ENCODE measurements at regions not wholly inside any gene's neighbourhood (a gene's known extent, or its start where the extent isn't known, plus 50 kb on each side); places are given as distances from the start of the nearest gene placed in this dataset.

DNA sequence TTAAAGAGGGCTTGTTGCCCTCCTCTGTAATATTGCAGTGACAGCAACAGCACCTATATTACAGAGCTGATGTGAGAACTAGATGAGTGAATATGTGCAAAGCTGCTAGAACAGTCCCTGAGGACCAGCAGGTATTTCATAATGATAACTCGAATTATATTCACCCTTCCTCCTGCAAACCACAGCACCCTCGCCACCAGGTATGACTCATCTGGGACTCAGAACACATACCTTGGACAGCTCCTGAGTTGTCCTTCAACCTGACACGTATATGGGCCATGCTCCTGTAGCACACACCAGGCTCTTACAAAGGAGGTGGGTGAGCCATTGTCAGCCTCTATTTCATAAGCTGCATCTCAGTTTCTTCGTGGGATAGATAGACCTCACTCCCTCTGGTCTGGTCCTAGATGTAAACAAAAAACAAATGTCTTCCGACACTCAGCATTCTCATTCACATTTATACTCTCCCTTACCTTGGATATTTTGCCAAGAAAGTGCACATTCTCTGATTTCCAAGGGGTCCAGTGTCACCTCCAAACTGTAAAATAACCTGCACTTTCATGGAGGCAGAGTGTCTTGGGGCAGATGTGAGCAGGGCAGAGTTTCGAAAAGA is 124.5 kb downstream of the TLE3 start:
- no peak overlapping the region for H3K4me3 Mint-ChIP-seq
- H3K27me3 Mint-ChIP-seq, result peaks cover 41% of the 10 kb centered on the region
- H3K4me1 Mint-ChIP-seq (ENCODE audit: unreplicated experiment), result peaks cover 7% of the 10 kb centered on the region
- DNase-seq (ENCODE audit: extremely low spot score, unreplicated experiment), result no peak
- no peaks in the 10 kb centered on the region for H3K36me3 Mint-ChIP-seq
- no peak overlapping the region for H3K27ac Mint-ChIP-seq
- TF ChIP-seq, protein P1, sequence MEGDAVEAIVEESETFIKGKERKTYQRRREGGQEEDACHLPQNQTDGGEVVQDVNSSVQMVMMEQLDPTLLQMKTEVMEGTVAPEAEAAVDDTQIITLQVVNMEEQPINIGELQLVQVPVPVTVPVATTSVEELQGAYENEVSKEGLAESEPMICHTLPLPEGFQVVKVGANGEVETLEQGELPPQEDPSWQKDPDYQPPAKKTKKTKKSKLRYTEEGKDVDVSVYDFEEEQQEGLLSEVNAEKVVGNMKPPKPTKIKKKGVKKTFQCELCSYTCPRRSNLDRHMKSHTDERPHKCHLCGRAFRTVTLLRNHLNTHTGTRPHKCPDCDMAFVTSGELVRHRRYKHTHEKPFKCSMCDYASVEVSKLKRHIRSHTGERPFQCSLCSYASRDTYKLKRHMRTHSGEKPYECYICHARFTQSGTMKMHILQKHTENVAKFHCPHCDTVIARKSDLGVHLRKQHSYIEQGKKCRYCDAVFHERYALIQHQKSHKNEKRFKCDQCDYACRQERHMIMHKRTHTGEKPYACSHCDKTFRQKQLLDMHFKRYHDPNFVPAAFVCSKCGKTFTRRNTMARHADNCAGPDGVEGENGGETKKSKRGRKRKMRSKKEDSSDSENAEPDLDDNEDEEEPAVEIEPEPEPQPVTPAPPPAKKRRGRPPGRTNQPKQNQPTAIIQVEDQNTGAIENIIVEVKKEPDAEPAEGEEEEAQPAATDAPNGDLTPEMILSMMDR (conservative IDR thresholded peaks at IDR 0.05), result no peak
- peaks cover 4% of the 10 kb centered on the region for H3K9me3 Mint-ChIP-seq

DNA sequence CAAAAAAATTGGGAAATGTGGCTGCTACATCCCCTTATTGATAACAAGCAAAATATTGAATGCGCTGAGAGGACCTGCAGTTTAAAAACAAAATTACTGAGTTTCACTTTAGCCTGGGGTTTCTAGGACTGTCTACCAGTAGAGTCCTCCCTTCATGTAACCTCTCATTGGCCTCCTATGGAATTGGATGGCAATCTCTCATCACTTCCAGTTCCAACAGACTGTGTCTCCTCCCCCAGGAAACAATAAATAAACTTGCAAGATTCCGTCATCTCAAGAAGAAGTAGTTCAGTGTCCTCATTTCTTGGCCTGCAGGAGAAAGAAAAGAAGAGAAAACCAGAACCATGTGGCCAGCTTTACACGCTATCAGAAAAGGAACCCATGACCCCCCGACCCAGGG is 123.8 kb downstream of the TLE3 start:
- H3K27ac Mint-ChIP-seq, result no peak overlapping the region
- TF ChIP-seq, protein P1 (conservative IDR thresholded peaks at IDR 0.05), result no peak
- no peak for DNase-seq (ENCODE audit: extremely low spot score, unreplicated experiment)
- H3K27me3 Mint-ChIP-seq, result peaks cover 37% of the 10 kb centered on the region
- H3K4me1 Mint-ChIP-seq (ENCODE audit: unreplicated experiment), result peaks cover 7% of the 10 kb centered on the region
- H3K4me3 Mint-ChIP-seq, result no peak overlapping the region
- H3K9me3 Mint-ChIP-seq, result peaks cover 4% of the 10 kb centered on the region
- no peaks in the 10 kb centered on the region for H3K36me3 Mint-ChIP-seq

DNA sequence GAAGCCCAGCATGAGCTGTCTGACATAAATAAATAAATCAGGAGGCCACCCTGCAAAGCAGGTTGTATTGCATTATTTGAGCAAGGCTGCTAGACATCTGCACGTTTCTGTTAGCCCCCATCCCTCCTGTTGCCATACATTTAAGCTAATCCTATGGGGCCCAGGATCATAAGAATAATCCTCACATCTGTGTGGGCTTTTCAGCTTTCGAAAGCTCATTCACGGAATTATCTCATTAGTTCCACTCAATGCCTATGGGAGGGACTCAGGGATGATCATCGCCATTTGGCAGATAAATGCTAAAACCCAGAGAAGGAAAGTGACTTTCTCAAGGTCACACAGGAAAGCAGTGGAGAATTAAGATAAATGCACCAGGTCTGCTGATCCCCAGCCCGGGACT is 123.4 kb downstream of the TLE3 start:
- H3K27me3 Mint-ChIP-seq, result peaks cover 37% of the 10 kb centered on the region
- TF ChIP-seq, protein P1 (conservative IDR thresholded peaks at IDR 0.05), result no peak

DNA sequence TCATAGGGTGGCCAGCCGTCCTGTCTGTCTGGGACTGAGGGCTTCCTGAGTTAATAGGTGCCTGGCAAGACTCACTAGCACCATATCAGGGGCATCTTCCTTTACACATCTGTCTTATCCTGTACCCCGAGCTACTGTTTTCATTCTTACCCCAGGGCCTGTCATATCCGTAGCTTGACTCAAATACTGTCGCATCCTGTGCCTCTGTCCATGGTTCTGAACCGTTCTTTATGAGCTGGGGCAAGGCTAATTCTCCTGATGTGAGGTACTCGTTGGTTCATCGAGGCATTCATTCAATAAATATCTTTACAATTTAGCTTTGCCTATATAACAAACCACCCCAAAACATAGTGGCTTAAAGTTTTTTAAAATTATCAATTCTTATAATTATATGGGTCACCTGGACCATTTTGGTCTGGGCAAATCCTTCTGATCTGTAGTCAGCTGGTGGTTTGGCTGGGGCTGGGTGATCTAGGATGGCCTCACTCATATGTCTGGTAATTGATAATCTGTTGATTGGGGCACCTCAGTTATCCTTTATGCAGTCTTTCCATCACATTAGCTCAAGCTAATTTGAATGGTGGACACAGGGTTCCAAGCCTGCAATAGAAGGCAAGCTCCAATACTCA is 121.2 kb downstream of the TLE3 start:
- peaks cover 42% of the 10 kb centered on the region for H3K27me3 Mint-ChIP-seq
- TF ChIP-seq, protein P1 (conservative IDR thresholded peaks at IDR 0.05), result no peak
- H3K27ac Mint-ChIP-seq, result no peak overlapping the region
- DNase-seq (ENCODE audit: extremely low spot score, unreplicated experiment), result no peak
- peaks cover 4% of the 10 kb centered on the region for H3K9me3 Mint-ChIP-seq
- H3K4me1 Mint-ChIP-seq (ENCODE audit: unreplicated experiment), result peaks cover 7% of the 10 kb centered on the region
- no peak overlapping the region for H3K4me3 Mint-ChIP-seq
- no peaks in the 10 kb centered on the region for H3K36me3 Mint-ChIP-seq

More for the DNA sequence above, 123.4 kb downstream of the TLE3 start:
- DNase-seq (ENCODE audit: extremely low spot score, unreplicated experiment), result no peak
- Mint-ChIP-seq H3K4me3 (no peak overlapping the region), H3K4me1 (ENCODE audit: unreplicated experiment) (peaks cover 7% of the 10 kb centered on the region), H3K27ac (no peak overlapping the region), H3K9me3 (peaks cover 4% of the 10 kb centered on the region), H3K36me3 (no peaks in the 10 kb centered on the region)

DNA sequence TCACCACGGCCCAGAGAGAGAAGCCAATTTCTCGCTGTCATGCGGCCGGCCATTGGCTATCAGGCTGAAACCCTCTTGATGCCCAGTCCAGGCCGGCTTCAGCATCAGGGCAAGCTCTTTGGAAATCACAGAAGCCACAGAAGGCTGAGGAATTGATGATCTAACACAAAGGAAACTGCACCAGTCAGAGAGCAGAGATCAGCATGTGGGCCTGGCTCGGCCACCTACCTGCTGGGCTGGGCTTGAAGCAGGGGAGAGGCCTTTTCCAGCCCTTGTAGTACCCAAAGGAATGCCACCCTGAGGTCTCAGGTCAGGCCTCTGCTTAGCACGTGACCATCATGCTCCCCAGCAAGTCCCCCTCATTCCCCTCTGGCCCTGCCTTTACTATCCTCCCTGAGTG is 119.1 kb downstream of the TLE3 start:
- H3K36me3 Mint-ChIP-seq, result no peaks in the 10 kb centered on the region
- peaks cover 4% of the 10 kb centered on the region for H3K9me3 Mint-ChIP-seq
- H3K4me3 Mint-ChIP-seq, result no peak overlapping the region
- H3K27me3 Mint-ChIP-seq, result peaks cover 47% of the 10 kb centered on the region
- DNase-seq (ENCODE audit: extremely low spot score, unreplicated experiment), result no peak
- peaks cover 7% of the 10 kb centered on the region for H3K4me1 Mint-ChIP-seq (ENCODE audit: unreplicated experiment)
- H3K27ac Mint-ChIP-seq, result no peak overlapping the region
- TF ChIP-seq, protein P1 (conservative IDR thresholded peaks at IDR 0.05), result no peak

Measured in type B pancreatic cell (in vitro differentiated cells).